K562 (cell line): ENCODE measurements at regions not wholly inside any gene's neighbourhood (a gene's known extent, or its start where the extent isn't known, plus 50 kb on each side); places are given as distances from the start of the nearest gene placed in this dataset.

ENCODE experiments used
- ATAC-seq: fragments of 200-7000 bp; cut with Tn5 transposase; 3 replicates; pipeline ENCODE4 v1.9.1; 2020; ENCODE audit warnings: moderate library complexity
- BruUV-seq: library from RNA; stranded (reverse); fragments of 400-500 nt; replicated peaks from 2 replicates; lab custom pipeline; 2021; lab: Mats Ljungman, UMichigan
- CTCF ChIA-PET: fragments of 300-600 bp; formaldehyde crosslinking; extraction: SDS; loops from one replicate; lab custom pipeline; 2021; ENCODE audit warnings: low intra/inter-chr PET ratio; lab: Yijun Ruan, JAX
- POLR2A ChIA-PET: fragments of 300-600, 350-650 bp; sonication (Branson Sonifier 250); formaldehyde crosslinking; extraction: SDS; loops from one replicate; lab custom pipeline; 2021; ENCODE audit warnings: antibody characterized with exemption, inconsistent platforms; lab: Yijun Ruan, JAX
- DNase-seq, 4 experiments: peaks; one replicate each; pipeline versions ENCODE4 v3.0.0 to v3.0.0-alpha.2; 2011 to 2018; ENCODE audit warnings: low spot score in 3 of 4, mixed read lengths in 3 of 4; ENCODE audit errors: extremely low read depth in 1 of 4
- FAIRE-seq: peaks from 2 replicates; lab custom pipeline; 2011; peaks lifted over from hg19 to GRCh38; lab: Jason Lieb, UNC
- H2AFZ ChIP-seq: 2 replicates; pipeline ENCODE4 v1.6.0; 2011; ENCODE audit warnings: low read depth, low read length, control low read depth, inconsistent platforms
- H3K27ac ChIP-seq: fragments of 200-600 bp; 3 replicates; pipeline ENCODE4 v1.8.0; 2011; ENCODE audit warnings: low read depth, mild to moderate bottlenecking, control low read depth, inconsistent platforms, low read length, moderate library complexity, mixed read lengths; ENCODE audit errors: extremely low read depth
- H3K27me3 ChIP-seq, 2 experiments: fragments of 300-600 bp in 1 of 2; 2 replicates in 1 of 2; 3 replicates in 1 of 2; pipeline versions ENCODE4 v1.6.0 to v1.8.0; 2011; ENCODE audit warnings: inconsistent platforms in 2 of 2, low read length in 2 of 2, mild to moderate bottlenecking in 1 of 2, mixed read lengths in 1 of 2, moderate library complexity in 1 of 2; ENCODE audit not compliant: control insufficient read depth in 2 of 2, insufficient read depth in 2 of 2
- H3K36me3 ChIP-seq: fragments of 300-600 bp; 3 replicates; pipeline ENCODE4 v1.8.0; 2011; ENCODE audit warnings: mild to moderate bottlenecking, low read length, inconsistent platforms; ENCODE audit not compliant: control insufficient read depth, insufficient read depth
- H3K4me1 ChIP-seq, 2 experiments: fragments of 200-600 bp in 1 of 2; replicated peaks in 1 of 2; 2 replicates in 1 of 2; 3 replicates in 1 of 2; pipeline versions ENCODE4 v1.5.1 to v1.8.0; 2011; ENCODE audit warnings: inconsistent platforms in 2 of 2, low read length in 2 of 2, mild to moderate bottlenecking in 1 of 2, mixed read lengths in 1 of 2, moderate library complexity in 1 of 2; ENCODE audit not compliant: control insufficient read depth in 2 of 2, insufficient read depth in 2 of 2
- H3K4me2 ChIP-seq: 2 replicates; pipeline ENCODE4 v1.6.1; 2011; ENCODE audit warnings: low read length, control low read depth, inconsistent platforms, mixed read lengths; ENCODE audit not compliant: insufficient read depth
- H3K4me3 ChIP-seq: fragments of 200-600 bp; sonication (generic), shearing (Covaris generic); 2 replicates; pipeline ENCODE4 v1.5.1; 2016; ENCODE audit warnings: control low read depth, inconsistent platforms
- H3K79me2 ChIP-seq: fragments of 200-600 bp; 3 replicates; pipeline ENCODE4 v1.8.0; 2011; ENCODE audit warnings: low read length, inconsistent platforms; ENCODE audit not compliant: control insufficient read depth, insufficient read depth
- H3K9ac ChIP-seq, 2 experiments: 2 replicates each; pipeline versions ENCODE4 v1.6.0 to v1.6.1; 2011; ENCODE audit warnings: low read depth in 2 of 2, low read length in 2 of 2, control low read depth in 1 of 2, inconsistent platforms in 1 of 2, mild to moderate bottlenecking in 1 of 2, mixed read lengths in 1 of 2; ENCODE audit not compliant: insufficient read depth in 1 of 2
- H3K9me1 ChIP-seq: one replicate; pipeline ENCODE4 v1.6.0; 2011; ENCODE audit warnings: inconsistent platforms, mild to moderate bottlenecking, low read length, moderate library complexity; ENCODE audit not compliant: control insufficient read depth, insufficient read depth
- H3K9me3 ChIP-seq: replicated peaks from 2 replicates; pipeline ENCODE4 v1.5.1; 2011; ENCODE audit warnings: low read depth, low read length, inconsistent platforms; ENCODE audit not compliant: control insufficient read depth, insufficient read depth
- H4K20me1 ChIP-seq: replicated peaks from 2 replicates; pipeline ENCODE4 v1.6.1; 2011; ENCODE audit warnings: low read length, inconsistent platforms, mixed read lengths; ENCODE audit not compliant: control insufficient read depth, insufficient read depth
- DNMT1 ChIP-seq: fragments of 450-650 bp; IDR thresholded peaks from 2 replicates; pipeline ENCODE4 v1.6.1; 2016; ENCODE audit warnings: antibody characterized with exemption, mild to moderate bottlenecking
- GATA2 ChIP-seq: sonication (generic); formaldehyde crosslinking; IDR thresholded peaks from 2 replicates; pipeline ENCODE4 v1.4.0; 2020; ENCODE audit warnings: mild to moderate bottlenecking, missing genetic modification reagents
- MAZ ChIP-seq, 2 experiments: fragments of 450-650 bp in 1 of 2; sonication (generic) in 1 of 2; formaldehyde crosslinking; IDR thresholded peaks in 1 of 2; conservative IDR thresholded peaks in 1 of 2; 2 replicates each; pipeline versions ENCODE4 v1.4.0 to v1.5.0; 2020; ENCODE audit warnings: mild to moderate bottlenecking in 1 of 2, missing genetic modification reagents in 1 of 2
- NFE2L1 ChIP-seq: fragments of 450-650 bp; IDR thresholded peaks from 2 replicates; pipeline ENCODE4 v1.6.1; 2016; ENCODE audit warnings: missing genetic modification characterization, low read depth, mild to moderate bottlenecking, missing compliant biosample characterization, moderate library complexity, borderline replicate concordance
- SMAD2 ChIP-seq: fragments of 150-350 bp; IDR thresholded peaks from 2 replicates; pipeline ENCODE4 v1.6.1; 2014; ENCODE audit warnings: low read depth, mild to moderate bottlenecking, low read length
- SRSF9 ChIP-seq: fragments of 200-400 bp; formaldehyde crosslinking; IDR thresholded peaks from 2 replicates; pipeline ENCODE4 v1.6.1; 2017; ENCODE audit warnings: low read depth, low read length, borderline replicate concordance
- TEAD4 ChIP-seq, 2 experiments: sonication (generic) in 1 of 2; formaldehyde crosslinking in 1 of 2; IDR thresholded peaks; 2 replicates each; pipeline versions ENCODE4 v1.6.1 to v1.8.0; 2012 to 2022; ENCODE audit warnings: borderline replicate concordance in 1 of 2, inconsistent platforms in 1 of 2, low read length in 1 of 2, mild to moderate bottlenecking in 1 of 2, missing genetic modification reagents in 1 of 2
- ZFX ChIP-seq: sonication (generic); formaldehyde crosslinking; IDR thresholded peaks from 2 replicates; pipeline ENCODE4 v1.8.0; 2022; ENCODE audit warnings: mild to moderate bottlenecking, missing genetic modification reagents, moderate library complexity
- ZNF431 ChIP-seq: sonication (generic); formaldehyde crosslinking; IDR thresholded peaks from 2 replicates; pipeline ENCODE4 v1.8.0; 2022; ENCODE audit warnings: mild to moderate bottlenecking, missing genetic modification reagents
- ZNF77 ChIP-seq: fragments of 250-450 bp; sonication (Bioruptor Pico); IDR thresholded peaks from 2 replicates; pipeline ENCODE4 v1.5.0; 2020
- WGBS: fragments of 100-300 bp; shearing (Covaris generic); methylation state at CpG from one replicate; pipeline ENCODE4 v1.1.6; 2016; ENCODE audit warnings: low coverage, mixed read lengths; ENCODE audit not compliant: insufficient coverage; ENCODE audit errors: missing lambda C conversion rate; 5-methylcytosine and 5-hydroxymethylcytosine counted together
- in situ Hi-C: fragments of 300-500 bp; cut with MboI; formaldehyde crosslinking; loops from 4 replicates; pipeline ENCODE4 v1.15.0; 2018; ENCODE audit warnings: inconsistent platforms, mixed read lengths
- intact Hi-C: fragments of 100-400 bp; cut with micrococcal nuclease; formaldehyde crosslinking; loops from 2 replicates; pipeline ENCODE4 v1.14.2; 2022
- TF ChIP-seq, protein P1 (sequence below): IDR thresholded peaks from 2 replicates; pipeline ENCODE4 v1.6.1; 2016; ENCODE audit warnings: missing genetic modification characterization, missing compliant biosample characterization
- TF ChIP-seq, protein P2 (sequence below), 2 experiments: fragments of 450-650 bp in 1 of 2; sonication (generic) in 1 of 2; formaldehyde crosslinking in 1 of 2; IDR thresholded peaks in 1 of 2; conservative IDR thresholded peaks in 1 of 2; 2 replicates each; pipeline versions ENCODE4 v1.6.1 to v1.8.1; 2016 to 2023; ENCODE audit warnings: mild to moderate bottlenecking in 2 of 2, moderate library complexity in 2 of 2, inconsistent platforms in 1 of 2, missing genetic modification reagents in 1 of 2

DNA sequence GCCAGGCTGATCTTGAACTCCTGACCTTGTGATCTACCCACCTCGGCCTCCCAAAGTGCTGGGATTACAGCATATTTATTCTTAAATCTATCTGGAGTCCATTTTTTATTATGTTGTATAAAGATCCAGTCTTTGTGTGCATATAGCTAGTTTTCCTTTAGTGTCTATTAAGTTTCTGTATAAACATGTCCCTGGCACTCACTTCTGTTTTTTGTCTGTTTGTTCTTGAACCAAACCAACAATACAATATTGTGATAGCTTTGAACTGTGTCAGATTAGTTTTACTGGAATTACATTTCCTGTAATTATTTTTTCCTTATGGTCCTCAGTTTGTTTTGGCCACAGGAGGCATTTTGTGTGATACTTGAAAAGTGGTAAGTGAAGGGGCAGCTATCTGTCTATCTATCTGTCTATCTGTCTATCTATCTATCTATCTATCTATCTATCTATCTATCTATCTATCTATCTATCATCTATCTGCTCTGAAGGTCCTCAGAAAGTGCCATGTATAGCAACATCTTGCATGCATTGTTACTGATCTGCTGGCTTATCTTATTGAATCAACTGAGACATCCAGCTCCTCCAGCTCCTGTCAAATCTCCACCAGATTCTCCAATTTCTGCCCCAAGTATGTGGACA is 70.9 kb upstream of the ACVR1 start (continued):
- TF ChIP-seq MAZ (CRISPR knock-in tag; conservative IDR thresholded peaks at IDR 0.05 in 1 of 2, IDR thresholded peaks at IDR 0.05 in 1 of 2): no peak
- no peak for TF ChIP-seq NFE2L1 (tag)
- TF ChIP-seq SMAD2: no peak
- TF ChIP-seq ZNF77 (CRISPR knock-in tag): no peak
- TF ChIP-seq TEAD4 (IDR thresholded peaks at IDR 0.05; ENCODE audit: low read length): no peak
- TF ChIP-seq TEAD4 (CRISPR knock-in tag; IDR thresholded peaks at IDR 0.05; ENCODE audit: borderline replicate concordance): no peak
- no peak for TF ChIP-seq DNMT1
- TF ChIP-seq GATA2: peak; percentile 49; the same call in 1 of the 2 replicates
- no peak for TF ChIP-seq ZFX (CRISPR knock-in tag)
- no peak for TF ChIP-seq ZNF431

DNA sequence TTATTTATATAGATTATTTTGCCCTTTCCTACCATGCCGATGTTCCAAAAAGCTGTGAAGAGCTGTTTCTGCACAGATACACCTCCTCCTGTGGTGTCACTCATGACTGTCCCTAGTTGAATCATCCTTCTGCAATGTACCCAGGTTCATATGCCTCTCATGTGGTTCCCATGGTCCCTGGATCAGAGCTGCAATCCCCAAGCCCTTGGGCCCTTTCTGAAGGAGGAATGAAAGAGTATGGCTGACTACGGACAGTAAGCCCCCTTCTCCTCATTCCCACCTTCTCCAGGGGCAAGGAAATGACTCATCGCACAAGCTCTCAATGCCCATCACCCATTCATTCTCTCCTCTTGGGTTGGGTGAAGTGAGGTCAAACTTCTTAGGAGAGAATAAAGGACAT is 63.9 kb upstream of the ACVR1 start:
- Histone ChIP-seq H2AFZ (no peak overlapping the region), H3K9me1 (no peaks in the 10 kb centered on the region), H3K4me3 (no peak overlapping the region), H3K79me2 (no peaks in the 10 kb centered on the region), H3K9me3 (no peaks in the 10 kb centered on the region), H3K36me3 (no peaks in the 10 kb centered on the region), H3K4me1 (peaks cover 14 to 28% of the 10 kb centered on the region in 2 experiments), H3K9ac (no peak overlapping the region), H3K4me2 (no peak overlapping the region), H3K27me3 (no peaks in the 10 kb centered on the region), H4K20me1 (no peaks in the 10 kb centered on the region), H3K27ac (no peak overlapping the region)
- WGBS: 85% methylated on average over 2 of the region's 3 CpGs
- TF ChIP-seq, protein P1, sequence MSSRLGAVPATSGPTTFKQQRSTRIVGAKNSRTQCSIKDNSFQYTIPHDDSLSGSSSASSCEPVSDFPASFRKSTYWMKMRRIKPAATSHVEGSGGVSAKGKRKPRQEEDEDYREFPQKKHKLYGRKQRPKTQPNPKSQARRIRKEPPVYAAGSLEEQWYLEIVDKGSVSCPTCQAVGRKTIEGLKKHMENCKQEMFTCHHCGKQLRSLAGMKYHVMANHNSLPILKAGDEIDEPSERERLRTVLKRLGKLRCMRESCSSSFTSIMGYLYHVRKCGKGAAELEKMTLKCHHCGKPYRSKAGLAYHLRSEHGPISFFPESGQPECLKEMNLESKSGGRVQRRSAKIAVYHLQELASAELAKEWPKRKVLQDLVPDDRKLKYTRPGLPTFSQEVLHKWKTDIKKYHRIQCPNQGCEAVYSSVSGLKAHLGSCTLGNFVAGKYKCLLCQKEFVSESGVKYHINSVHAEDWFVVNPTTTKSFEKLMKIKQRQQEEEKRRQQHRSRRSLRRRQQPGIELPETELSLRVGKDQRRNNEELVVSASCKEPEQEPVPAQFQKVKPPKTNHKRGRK: peak; percentile 38; the same call in 1 of the 2 replicates
- no peak for TF ChIP-seq SRSF9
- TF ChIP-seq, protein P2, sequence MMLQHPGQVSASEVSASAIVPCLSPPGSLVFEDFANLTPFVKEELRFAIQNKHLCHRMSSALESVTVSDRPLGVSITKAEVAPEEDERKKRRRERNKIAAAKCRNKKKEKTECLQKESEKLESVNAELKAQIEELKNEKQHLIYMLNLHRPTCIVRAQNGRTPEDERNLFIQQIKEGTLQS (IDR thresholded peaks at IDR 0.05): 0 out of 2 replicates have a peak, but pooled peaks have one; percentile 25
- TF ChIP-seq, protein P2 (CRISPR knock-in tag; conservative IDR thresholded peaks at IDR 0.05): no peak
- BruUV-seq: no TSS peak
- intact Hi-C loops: no loop called here
- DNase-seq: no peak
- in situ Hi-C loops: no loop called here
- no peak for FAIRE-seq
- ATAC-seq: no peak
- ChIA-PET CTCF (no interaction called here), POLR2A (interaction anchor here (1.2 kb wide), 1 partner anchor 11 kb away, joined by 4 read pairs; no protein-coding TSS in a partner anchor)
